NCI-H1694 treated with DMSO at 0.1 percent for 48 hours (cell line): ENCODE measurements at regions not wholly inside any gene's neighbourhood (a gene's known extent, or its start where the extent isn't known, plus 50 kb on each side); places are given as distances from the start of the nearest gene placed in this dataset.

Experiments
- DNase-seq: peaks from one replicate; lab custom pipeline; 2025; lab: John Stamatoyannopoulos, UW

DNA sequence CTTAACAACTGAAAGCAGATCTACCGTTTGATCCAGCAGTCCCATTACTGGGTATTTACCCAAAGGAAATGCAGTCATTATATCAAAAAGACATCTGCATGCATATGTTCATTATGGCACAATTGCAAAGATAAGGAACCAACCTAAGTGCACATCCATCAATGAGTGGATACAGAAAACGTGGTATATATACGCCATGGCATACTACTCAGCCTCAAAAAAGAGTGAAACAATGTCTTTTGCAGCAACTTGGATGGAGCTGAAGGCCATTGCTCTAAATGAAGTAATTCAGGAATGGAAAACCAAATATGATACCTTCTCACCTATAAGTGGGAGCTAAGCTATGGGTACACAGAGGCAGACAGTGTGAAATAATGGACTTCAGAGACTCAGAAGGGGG, 169.3 kb downstream of the ZBTB18 start:
- no peak for DNase-seq

- DNase-seq, result no peak
These were observed 170.9 kb downstream of the ZBTB18 start for GRCh38 chr1:244221991-244222390.

GRCh38 chr1:244224487-244225430, 173.7 kb downstream of the ZBTB18 start:
- no peak for DNase-seq

DNA sequence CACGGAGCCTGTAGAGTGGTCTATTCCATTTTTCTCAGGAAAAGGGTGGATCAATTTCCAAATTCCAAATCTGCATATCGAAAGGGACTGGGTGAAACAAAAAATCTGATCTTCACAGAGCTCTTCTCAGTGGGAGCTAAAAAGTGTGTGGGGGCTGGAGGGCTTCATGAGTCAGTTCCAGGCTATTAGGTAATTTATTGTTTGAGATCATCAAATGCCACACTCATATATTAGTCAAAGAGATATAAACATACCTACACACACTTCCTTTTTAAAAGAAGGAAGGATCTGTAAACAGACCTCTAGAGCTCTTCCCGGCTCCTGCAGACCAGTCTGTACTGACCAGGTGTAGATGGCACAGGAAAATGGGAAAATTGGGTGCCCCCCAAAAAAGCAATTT, 175.4 kb downstream of the ZBTB18 start:
- no peak for DNase-seq

DNA sequence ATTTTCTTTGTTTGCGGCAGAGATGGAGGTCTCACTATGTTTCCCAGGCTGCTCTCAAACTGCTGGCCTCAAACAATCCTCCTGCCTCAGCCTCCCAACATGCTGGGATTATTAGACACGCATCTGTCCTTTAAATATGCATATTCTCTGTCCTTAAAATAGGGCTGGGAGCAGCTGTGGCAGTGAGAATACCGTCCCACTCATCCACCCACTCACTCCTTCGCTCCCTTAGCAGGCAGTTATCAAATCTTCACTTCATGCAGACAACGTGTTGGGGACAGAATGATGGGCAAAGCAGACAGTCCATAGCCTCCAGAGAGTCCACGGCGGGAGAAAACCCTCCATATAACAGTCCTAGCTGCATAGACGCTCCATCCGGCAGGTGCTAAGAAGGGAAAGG, 179.4 kb downstream of the ZBTB18 start:
- DNase-seq, result no peak

DNA sequence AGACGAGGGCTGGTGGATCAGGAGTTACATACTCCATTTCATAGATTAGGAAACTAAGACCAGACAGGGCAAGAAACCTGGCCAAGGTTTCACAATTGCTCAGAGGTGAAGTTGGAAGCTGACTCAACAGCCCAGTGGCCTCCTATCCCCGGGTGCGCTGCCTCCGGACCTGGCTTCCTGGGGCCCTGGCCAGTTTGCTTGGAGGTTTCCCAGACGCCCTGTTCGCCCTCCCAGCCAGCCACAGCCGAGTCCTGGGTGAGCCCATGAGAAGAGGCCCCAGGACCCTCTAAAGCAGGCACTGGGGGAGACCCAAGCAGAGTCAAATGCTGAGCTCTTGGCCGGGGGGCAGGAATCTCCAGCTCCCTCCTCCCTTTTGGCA, 180.1 kb downstream of the ZBTB18 start:
- DNase-seq, result no peak

- peak; percentile 30 for DNase-seq
These were observed 180.7 kb downstream of the ZBTB18 start for GRCh38 chr1:244231572-244232315.

- DNase-seq, result no peak
These were observed 183.0 kb downstream of the ZBTB18 start for GRCh38 chr1:244234009-244234643.

GRCh38 chr1:244235157-244235556, 184.1 kb downstream of the ZBTB18 start:
- no peak for DNase-seq

GRCh38 chr1:244236101-244236500, 185.0 kb downstream of the ZBTB18 start:
- no peak for DNase-seq

DNA sequence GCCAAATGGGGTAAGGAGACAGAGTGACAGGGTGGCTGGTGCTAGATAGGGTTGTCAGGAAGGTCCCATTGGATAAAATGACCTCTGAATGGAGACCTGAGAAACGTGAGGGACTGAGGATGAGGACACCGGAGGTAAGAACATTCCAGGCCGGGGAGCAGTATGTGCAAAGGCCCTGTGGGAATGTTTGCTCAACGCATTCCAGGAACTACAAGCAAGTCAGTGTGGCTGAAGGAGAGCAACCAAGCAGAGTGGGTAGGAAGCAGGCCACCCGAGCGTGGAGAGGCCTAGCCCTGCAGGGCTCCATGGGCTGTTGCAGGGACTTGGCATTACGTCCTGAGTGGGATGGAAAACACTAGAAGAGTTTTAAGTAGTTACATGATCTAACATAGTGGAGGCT, 185.6 kb downstream of the ZBTB18 start:
- DNase-seq, result no peak

DNA sequence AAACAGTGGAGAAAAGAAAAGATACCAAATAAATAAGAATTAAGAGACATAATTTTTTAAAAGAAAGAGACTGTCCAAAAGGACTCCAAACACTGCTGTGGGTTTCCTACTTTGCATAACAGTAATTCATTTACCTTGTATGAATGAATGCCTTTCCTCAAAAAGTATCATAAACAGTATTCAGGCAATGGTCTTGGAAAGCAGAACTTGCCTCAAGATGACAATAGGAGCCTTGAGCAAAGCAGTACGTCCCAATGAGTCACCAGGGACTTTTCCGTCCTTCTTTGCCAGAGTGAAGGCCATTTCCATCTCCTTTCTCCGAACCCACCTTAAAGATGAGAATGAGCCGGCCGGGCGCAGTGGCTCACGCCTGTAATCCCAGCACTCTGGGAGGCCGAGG, 186.4 kb downstream of the ZBTB18 start:
- DNase-seq, result no peak

DNA sequence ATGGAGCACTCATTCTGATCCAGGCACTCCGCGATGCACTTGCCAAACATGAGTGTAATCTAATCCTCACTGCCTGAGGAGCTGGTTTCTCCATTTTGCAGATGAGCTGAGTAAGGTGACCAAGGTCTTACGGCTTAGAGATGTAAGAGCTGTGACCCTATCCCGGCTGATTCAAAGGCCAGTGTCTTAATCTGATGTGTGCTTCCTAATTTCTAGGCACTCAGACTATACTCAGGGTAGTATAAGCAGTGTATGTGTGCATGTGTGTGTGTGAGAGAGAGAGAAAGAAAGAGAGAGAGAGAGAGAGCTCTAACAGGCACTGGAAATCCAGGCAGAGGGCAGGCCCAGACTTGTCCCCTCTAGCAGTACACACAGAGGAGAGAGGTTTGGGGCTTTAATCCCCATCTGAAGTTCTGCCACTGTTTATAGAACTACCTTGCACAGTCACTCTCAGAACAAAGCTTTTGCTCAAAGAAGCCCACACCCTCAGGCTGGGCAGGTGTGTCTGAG, 188.2 kb downstream of the ZBTB18 start:
- peak; percentile 61 for DNase-seq

GRCh38 chr1:244241438-244241837, 190.4 kb downstream of the ZBTB18 start:
- no peak for DNase-seq

- no peak for DNase-seq
These were observed 191.4 kb downstream of the ZBTB18 start for GRCh38 chr1:244242446-244242845.

DNA sequence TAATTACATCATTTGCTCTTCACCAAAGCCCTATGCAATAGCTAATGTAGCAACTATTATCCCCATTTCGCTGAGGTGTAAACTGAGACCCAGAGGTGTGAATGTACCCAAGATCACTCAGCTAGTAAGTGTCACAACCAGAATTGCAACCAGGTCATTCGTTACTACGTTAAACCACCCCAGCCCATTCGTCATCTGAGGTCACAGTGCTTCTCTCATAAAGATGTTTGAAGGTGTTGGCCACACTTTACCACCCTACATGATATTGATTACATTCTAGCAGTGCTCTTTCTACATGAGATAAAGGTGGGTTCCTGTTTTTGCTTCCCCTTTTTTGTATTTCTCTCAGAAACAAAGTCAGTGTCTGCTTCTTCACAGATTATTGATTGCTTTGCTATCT, 195.3 kb downstream of the ZBTB18 start:
- no peak for DNase-seq

GRCh38 chr1:244248426-244248825, 197.3 kb downstream of the ZBTB18 start:
- DNase-seq, result no peak

DNA sequence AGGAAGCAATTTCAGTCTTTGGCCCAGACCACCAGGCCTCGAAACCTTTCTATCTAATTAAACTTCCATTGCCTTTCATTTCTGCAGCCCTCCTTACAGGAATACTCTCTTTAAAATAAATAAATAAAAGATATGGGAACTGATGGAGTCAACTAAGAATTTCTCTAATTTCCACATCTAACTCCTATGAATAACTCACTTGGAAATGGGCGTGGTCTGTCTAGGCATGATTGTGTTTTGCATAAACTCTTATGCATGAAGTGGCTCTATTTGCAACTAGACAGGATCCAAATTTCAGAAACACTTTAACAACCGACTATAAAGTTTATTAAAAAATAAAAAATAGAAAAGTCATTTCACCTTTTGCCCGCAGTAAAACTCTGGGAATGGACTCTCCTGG, 199.5 kb downstream of the ADSS2 start:
- no peak for DNase-seq

- no peak for DNase-seq
These were observed 197.2 kb downstream of the ADSS2 start for GRCh38 chr1:244254467-244254866.

DNA sequence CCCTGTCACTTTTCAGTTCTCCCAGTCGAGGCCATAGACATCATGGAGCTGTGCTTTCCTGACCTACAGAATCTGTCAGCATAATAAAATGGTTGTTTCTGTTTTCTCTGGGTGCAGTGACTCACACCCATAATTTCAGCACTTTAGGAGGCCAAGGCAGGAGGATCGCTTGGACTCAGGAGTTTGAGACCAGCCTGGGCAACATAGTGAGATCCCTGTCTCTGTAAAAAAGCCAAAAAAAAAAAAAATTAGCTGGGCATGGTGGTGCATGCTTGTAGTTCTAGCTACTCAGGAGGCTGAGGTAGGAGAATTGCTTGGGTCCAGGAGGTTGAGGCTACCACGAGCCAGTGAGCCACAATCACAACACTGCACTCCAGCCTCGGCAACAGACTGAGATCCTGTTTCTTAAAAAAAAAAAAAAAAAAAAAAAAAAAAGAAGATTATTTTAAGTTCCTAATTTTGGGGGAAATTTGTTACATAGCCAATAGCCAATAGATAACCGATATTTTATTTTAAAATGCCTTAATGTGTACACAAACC, 196.2 kb downstream of the ADSS2 start:
- DNase-seq, result no peak

GRCh38 chr1:244256086-244256676, 195.5 kb downstream of the ADSS2 start:
- no peak for DNase-seq

DNA sequence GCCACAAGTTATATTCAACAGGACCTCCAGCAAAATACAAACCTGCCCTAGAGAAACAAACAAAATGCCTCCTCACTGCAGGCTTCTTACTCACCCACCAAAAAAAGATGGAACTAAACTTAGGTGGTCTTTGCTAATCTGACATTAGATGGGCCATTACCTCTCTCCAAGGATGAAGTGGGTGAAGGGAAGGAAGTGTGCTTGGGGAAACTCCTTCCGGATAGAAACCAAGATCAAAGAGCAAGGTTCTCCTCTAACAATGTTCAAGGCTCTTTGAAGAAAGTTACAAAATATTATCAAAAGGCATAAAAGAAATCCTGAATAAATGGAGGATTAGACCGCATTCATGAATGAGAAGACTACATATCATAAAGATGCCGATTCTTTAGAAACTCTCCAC, 187.5 kb downstream of the ADSS2 start:
- DNase-seq, result no peak
